CD1c-positive myeloid dendritic cell (primary cell): ENCODE measurements at regions not wholly inside any gene's neighbourhood (a gene's known extent, or its start where the extent isn't known, plus 50 kb on each side); places are given as distances from the start of the nearest gene placed in this dataset.

Experiments
- DNase-seq: peaks from one replicate; pipeline ENCODE4 v3.0.0-alpha.2; 2016; ENCODE audit errors: extremely low spot score

DNA sequence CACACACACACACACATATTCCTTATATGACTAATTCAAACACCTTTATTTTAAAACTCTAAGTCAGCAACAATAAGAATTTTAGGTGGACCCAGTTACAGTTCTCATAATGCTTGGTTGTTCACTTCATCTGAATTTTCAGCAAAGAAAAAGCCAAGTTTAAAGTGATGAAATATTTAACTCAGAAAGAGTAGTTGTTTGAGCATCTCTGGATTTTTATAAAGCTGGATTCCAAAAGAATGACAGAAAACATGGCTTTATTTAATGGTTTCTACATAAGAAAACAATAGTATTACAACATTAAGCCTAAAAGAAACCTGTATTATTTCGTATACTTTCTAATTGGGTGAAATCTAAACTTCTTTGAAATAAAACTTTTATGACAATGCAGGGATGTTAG is 54.2 kb upstream of the ADAMTS5 start:
- no peak for DNase-seq

DNA sequence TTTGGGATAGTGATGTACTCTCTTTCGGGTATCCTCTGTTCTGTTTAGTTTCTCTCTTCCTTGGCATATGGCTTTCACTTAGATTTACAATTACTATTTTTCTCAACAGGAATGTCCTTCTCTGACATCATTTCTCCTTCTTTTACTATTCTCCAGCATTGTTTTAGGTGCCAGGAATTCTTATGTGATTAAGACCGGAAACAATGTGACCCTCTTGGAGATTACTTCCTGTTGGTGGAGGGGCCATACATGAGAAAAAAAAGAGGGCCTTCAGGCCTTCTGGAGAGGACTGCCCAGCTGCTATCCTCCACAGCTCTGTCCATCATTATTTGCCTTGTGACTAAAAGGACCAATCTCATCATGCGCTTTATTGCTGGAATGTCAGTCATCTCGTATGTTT is 50.4 kb upstream of the ADAMTS5 start:
- no peak for DNase-seq
